KMS-11 (cell line): ENCODE measurements at regions not wholly inside any gene's neighbourhood (a gene's known extent, or its start where the extent isn't known, plus 50 kb on each side); places are given as distances from the start of the nearest gene placed in this dataset.

ENCODE experiments used
- H2AFZ ChIP-seq: fragments of 200-600 bp; sonication (generic); 2 replicates; pipeline ENCODE4 v1.6.1; 2016; ENCODE audit warnings: antibody characterized with exemption, mixed run types, low read depth
- H3K27ac ChIP-seq: fragments of 200-600 bp; sonication (generic); 2 replicates; pipeline ENCODE4 v1.6.1; 2016; ENCODE audit warnings: mild to moderate bottlenecking, mixed run types
- H3K27me3 ChIP-seq: fragments of 200-600 bp; sonication (generic); 2 replicates; pipeline ENCODE4 v1.6.1; 2017; ENCODE audit warnings: mild to moderate bottlenecking, low read depth, mixed run types, moderate library complexity; ENCODE audit not compliant: insufficient read depth
- H3K36me3 ChIP-seq: fragments of 200-600 bp; sonication (generic); 2 replicates; pipeline ENCODE4 v1.6.1; 2017; ENCODE audit warnings: mild to moderate bottlenecking, mixed run types; ENCODE audit not compliant: insufficient read depth
- H3K4me1 ChIP-seq: fragments of 200-600 bp; sonication (generic); 2 replicates; pipeline ENCODE4 v1.6.1; 2016; ENCODE audit warnings: mild to moderate bottlenecking, low read depth, mixed run types; ENCODE audit not compliant: poor library complexity, severe bottlenecking
- H3K4me2 ChIP-seq: fragments of 200-600 bp; sonication (generic); 2 replicates; pipeline ENCODE4 v1.7.0; 2016; ENCODE audit warnings: mild to moderate bottlenecking, mixed run types
- H3K4me3 ChIP-seq: fragments of 200-600 bp; sonication (generic); IDR thresholded peaks from 2 replicates; pipeline ENCODE4 v1.6.1; 2017; ENCODE audit warnings: low read depth, low read length, mixed read lengths; ENCODE audit not compliant: insufficient read depth
- H3K79me2 ChIP-seq: fragments of 200-600 bp; sonication (generic); 2 replicates; pipeline ENCODE4 v1.6.1; 2016; ENCODE audit warnings: low read depth, mixed run types; ENCODE audit not compliant: insufficient read depth
- H3K9ac ChIP-seq: fragments of 200-600 bp; sonication (generic); 2 replicates; pipeline ENCODE4 v1.6.1; 2016; ENCODE audit warnings: mild to moderate bottlenecking, mixed run types
- H4K20me1 ChIP-seq: fragments of 200-600 bp; sonication (generic); 2 replicates; pipeline ENCODE4 v1.6.1; 2016; ENCODE audit warnings: mild to moderate bottlenecking, mixed run types; ENCODE audit not compliant: insufficient read depth
- CTCF ChIP-seq: fragments of 200-600 bp; sonication (generic); conservative IDR thresholded peaks from 2 replicates; pipeline ENCODE4 v1.6.1; 2017; ENCODE audit warnings: low read depth, mild to moderate bottlenecking, antibody characterized with exemption, low read length, moderate library complexity, mixed read lengths

DNA sequence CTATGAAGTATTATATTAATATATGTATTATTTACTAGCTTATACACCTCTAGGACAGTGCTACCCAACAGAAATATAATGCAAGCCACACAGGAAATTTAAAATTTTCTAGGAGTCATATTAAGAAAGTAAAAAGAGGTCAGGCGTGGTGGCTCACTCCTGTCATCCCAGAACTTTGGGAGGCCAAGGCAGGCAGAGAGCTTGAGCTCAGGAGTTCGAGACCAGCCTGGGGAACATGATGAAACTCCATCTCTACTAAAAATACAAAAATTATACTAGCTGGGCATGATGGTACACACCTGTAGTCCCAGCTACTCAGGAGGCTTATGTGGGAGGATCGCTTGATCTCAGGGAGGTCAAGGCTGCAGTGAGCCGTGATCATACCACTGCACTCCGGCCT, 237.6 kb upstream of the ZNF217 start:
- no peak for TF ChIP-seq CTCF
- H3K36me3 ChIP-seq, result no peaks in the 10 kb centered on the region
- no peak overlapping the region for H3K27ac ChIP-seq
- no peak overlapping the region for H3K4me2 ChIP-seq
- no peaks in the 10 kb centered on the region for H3K27me3 ChIP-seq
- H4K20me1 ChIP-seq, result no peaks in the 10 kb centered on the region
- peaks cover 10% of the 10 kb centered on the region for H3K4me1 ChIP-seq
- no peak overlapping the region for H3K9ac ChIP-seq
- H2AFZ ChIP-seq, result no peak overlapping the region
- H3K79me2 ChIP-seq, result no peaks in the 10 kb centered on the region
- H3K4me3 ChIP-seq, result no peak overlapping the region

DNA sequence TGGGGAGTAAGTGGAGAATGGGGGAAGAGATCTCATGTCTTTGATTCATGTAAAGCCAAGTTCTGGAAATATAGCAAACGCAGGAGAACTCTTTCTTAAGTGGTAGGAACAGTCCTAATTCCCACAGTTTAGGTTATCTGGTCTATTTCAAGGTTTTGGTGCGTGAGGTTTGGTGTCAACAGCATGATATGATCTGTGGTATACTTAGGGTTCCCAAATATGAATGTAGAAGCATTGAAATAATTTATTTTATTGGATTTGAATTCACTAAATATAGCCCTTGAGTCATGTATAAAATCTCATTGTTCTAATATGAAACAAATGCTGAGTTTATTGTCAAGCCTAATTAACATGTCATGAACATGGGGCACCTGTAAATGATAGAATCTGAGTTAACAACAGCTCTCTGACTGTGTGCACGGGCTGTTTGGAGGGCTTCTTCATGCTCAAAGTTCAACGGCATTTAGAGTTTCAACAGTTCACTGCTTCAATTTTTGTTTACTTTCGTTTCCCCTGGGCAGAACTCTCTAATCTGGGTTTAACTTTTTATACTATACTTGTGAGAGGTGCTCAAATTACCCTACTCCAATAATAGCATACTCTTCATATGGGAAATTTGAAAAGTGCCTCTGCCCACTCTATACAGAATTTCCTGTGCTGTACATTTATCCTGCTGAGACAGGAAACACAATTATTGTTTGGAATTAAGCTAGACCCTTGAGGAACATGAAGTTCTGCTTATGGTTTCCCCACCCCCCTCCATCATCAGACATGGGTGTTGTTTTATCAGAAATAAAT, 236.3 kb upstream of the ZNF217 start:
- H3K36me3 ChIP-seq, result no peaks in the 10 kb centered on the region
- H3K27me3 ChIP-seq, result no peaks in the 10 kb centered on the region
- H4K20me1 ChIP-seq, result no peaks in the 10 kb centered on the region
- H3K9ac ChIP-seq, result no peak overlapping the region
- TF ChIP-seq CTCF, result no peak
- no peak overlapping the region for H3K4me3 ChIP-seq
- H3K4me2 ChIP-seq, result peak overlapping the region; percentile 3
- H3K79me2 ChIP-seq, result no peaks in the 10 kb centered on the region
- no peak overlapping the region for H3K27ac ChIP-seq
- H3K4me1 ChIP-seq, result peaks cover 10% of the 10 kb centered on the region
- no peak overlapping the region for H2AFZ ChIP-seq

- Histone ChIP-seq H3K27me3 (no peaks in the 10 kb centered on the region), H3K4me1 (peaks cover 10% of the 10 kb centered on the region), H3K36me3 (no peaks in the 10 kb centered on the region), H3K4me2 (no peak overlapping the region), H3K79me2 (no peaks in the 10 kb centered on the region), H2AFZ (no peak overlapping the region), H3K9ac (no peak overlapping the region), H4K20me1 (no peaks in the 10 kb centered on the region), H3K4me3 (no peak overlapping the region), H3K27ac (no peak overlapping the region)
- no peak for TF ChIP-seq CTCF
Observed at GRCh38 chr20:53829255-53829723, 235.7 kb upstream of the ZNF217 start.

GRCh38 chr20:53828682-53829254, 235.1 kb upstream of the ZNF217 start:
- Histone ChIP-seq H3K79me2 (no peaks in the 10 kb centered on the region), H3K4me1 (peaks cover 10% of the 10 kb centered on the region), H3K27me3 (no peaks in the 10 kb centered on the region), H2AFZ (no peak overlapping the region), H4K20me1 (no peaks in the 10 kb centered on the region), H3K27ac (no peak overlapping the region), H3K4me2 (no peak overlapping the region), H3K9ac (no peak overlapping the region), H3K36me3 (no peaks in the 10 kb centered on the region), H3K4me3 (no peak overlapping the region)
- TF ChIP-seq CTCF, result no peak
